HG02852 (cell line): ENCODE measurements at regions not wholly inside any gene's neighbourhood (a gene's known extent, or its start where the extent isn't known, plus 50 kb on each side); places are given as distances from the start of the nearest gene placed in this dataset.
"Not testable (repeated sequence)": the region's sequence is repeated elsewhere in the genome, so short reads cannot be mapped to it uniquely, and the experiment has no call there.

Experiments used
- ATAC-seq: cut with Tn5 transposase; IDR thresholded peaks from one replicate; pipeline ENCODE4 v1.9.1; 2021; ENCODE audit warnings: mild to moderate bottlenecking, moderate library complexity; ENCODE audit not compliant: unreplicated experiment

DNA sequence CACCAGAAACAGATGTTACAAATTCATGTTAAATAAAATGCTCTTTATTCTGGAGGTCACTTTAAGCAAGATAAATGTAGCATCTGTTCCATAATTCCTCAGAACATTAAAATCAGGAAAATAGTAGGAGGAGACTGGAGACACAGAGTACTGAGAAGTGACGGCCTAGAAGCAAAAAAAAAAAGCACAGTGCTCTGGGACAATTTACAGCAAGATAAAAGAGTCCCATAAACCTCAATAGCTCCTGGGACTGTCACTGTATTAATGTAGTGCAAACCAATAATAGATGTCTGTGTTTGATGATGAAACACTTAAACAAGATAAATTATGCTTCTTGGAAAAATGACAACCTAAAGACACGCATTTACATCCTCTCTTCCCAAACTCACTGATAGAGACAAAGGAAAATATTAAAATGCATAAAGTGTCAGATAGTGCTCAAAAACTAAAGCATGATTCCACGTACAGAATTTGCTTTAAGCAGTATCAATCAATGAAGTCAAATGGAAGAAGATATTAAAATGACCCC lies 338.8 kb upstream of the REG3G start:
- ATAC-seq = no peak

DNA sequence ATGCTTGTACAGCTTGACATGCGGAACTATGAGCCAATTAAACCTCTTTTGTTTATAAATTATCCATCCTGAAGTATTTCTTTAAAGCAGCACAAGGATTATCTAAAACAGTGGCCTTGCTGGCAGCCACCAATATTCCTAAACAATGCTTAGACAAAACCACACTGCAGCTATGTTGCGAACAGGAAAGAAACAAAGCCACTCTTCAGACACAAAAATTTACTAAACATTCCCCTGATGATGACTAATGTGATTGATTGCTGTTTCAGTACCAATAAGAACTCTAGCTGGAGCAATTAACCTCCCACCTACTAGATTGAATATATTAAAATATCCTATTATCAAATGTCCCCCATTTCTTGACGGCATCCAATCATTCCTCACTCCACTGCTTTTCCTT lies 325.8 kb upstream of the REG3G start:
- ATAC-seq = no peak

DNA sequence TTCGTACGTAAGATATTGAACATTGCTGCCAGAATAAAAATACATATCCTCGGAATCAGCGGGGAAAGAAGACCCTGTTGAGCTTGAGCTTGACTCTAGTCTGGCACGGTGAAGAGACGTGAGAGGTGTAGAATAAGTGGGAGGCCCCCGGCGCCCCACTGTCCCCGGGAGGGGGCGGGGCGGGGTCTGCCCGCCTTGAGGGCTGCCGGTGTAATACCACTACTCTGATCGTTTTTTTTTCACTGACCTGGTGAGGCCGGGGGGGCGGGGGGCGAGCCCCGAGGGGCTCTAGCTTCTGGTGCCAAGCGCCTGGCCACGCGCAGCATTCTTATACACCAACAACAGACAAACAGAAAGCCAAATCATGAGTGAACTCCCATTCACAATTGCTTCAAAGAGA lies 324.0 kb upstream of the REG3G start:
- ATAC-seq = no peak

GRCh38 chr2:78707776-78708386 lies 317.6 kb upstream of the REG3G start:
- ATAC-seq = no peak

- no peak for ATAC-seq
Measured at GRCh38 chr2:78710632-78711375, 314.7 kb upstream of the REG3G start.

DNA sequence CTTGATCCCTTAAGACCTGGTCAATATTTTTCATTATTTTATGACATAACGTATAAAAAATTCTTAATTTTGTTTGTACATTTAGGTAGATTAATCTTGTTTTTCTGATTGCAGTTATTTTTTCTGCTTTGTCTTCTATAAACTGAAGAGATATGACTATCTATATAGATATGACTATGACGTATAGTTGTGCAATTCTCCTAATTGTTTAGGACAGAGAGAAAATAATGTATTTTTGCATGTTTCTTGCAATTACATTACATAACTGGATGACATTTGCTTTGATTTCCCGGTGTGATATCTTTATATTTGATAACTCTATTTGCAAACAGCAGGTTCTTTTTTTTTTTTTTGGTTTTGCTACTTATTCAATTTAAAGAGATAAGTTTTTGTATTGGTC lies 310.2 kb upstream of the REG3G start:
- ATAC-seq = no peak

GRCh38 chr2:78718024-78718423 lies 307.5 kb upstream of the REG3G start:
- ATAC-seq = no peak

DNA sequence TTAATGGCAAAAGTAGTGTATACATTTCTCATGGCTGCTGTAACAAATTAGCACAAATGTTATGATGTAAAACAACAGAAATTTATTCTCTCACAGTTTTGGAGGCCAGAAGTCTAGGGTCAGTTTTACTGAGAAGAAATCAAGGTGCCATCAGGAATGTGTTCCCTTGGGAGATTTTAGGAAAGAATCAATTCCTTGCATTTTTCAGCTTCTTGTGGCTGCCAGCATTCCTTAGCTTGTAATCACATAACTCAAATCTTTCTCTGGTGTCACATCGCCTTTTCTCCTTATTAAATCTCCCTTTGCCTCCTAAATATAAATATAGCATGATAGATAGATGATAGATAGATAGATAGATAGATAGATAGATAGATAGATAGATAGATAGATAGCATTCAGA lies 307.0 kb upstream of the REG3G start:
- ATAC-seq = no peak

DNA sequence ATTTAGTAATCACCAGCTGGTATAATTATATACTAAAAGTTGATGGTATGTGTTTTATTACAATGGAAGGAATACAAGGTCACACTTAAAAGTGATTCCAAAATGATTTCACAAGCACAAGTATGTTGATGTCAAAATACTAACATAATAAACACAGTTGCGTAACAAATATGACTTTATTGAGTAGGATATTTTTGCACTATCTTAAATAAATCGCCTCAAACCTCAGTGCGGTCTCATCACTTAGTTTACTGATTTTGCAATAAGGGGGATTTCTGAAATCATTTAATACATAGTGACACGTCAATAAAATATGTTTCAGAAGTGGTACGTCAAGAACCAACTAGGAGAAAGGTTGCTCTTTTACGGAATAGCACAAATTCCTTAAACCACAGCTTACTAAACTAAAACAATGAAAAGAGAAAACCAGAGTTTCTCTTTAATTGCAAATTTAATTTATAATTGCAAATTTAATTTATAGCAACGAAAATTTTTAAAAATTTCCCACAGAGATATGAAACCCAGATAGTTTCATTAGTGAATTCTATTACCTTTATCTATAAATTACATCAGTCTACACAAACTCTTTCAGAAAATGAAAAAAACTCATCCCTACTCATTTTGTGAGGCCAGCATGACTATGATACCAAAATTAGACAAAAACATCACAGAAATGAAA lies 304.0 kb upstream of the REG3G start:
- no peak for ATAC-seq

DNA sequence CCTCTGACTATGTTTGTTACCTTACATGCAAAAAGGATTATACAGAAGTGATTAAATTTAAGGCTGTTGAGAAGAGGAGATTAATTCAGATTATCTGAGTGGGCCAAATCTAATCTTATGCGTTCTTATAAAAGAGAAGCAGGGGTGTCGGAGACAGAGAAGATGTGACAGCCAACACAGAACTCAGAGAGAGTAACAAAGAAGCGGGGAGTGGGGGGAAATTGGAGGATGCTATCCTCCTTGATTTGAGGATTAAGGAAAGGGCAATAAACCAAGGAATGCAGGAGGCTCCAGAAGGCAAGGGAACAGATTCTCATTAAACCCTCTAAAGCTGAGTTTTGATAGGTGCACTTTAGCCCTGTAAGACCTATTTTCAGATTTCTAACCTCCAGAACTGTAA lies 291.3 kb upstream of the REG3G start:
- no peak for ATAC-seq

GRCh38 chr2:78739282-78739681 lies 286.2 kb upstream of the REG3G start:
- ATAC-seq = no peak

DNA sequence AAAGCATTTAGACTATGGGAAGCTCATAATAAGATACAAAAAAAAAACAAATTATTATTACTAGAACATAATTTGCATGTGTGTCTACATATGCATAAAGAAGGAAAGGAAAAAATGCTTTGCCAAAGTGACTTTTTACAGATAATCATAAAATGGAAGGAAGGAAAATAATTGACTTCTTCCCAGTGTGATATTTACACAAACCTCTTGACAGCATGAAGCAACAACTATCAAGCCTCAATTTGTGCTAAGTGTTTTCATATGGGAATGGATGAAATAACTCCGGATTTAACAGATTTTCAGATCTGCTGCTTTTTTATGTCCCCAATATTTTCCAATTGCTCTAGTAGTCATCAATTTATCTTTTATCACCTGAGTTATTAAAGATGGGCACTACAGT lies 275.9 kb upstream of the REG3G start:
- ATAC-seq = no peak

DNA sequence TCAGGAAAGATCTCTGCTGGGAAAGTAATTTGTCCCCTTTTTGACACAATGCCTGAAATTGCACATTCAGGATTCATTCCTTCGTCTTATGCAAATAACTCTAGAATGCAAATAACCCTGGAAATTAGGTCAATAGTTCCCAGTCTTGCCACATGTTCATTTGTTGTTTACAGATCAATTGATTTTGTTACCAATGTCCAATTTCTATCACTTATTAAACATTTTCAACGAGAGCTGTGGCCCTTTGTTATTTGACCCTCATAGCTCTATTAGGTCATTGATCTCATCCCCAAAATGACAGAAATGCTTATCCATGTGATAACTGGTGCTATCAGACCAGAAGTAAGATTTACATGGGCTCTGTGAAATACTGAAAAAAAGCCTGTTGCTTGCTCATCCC lies 275.3 kb upstream of the REG3G start:
- no peak for ATAC-seq

DNA sequence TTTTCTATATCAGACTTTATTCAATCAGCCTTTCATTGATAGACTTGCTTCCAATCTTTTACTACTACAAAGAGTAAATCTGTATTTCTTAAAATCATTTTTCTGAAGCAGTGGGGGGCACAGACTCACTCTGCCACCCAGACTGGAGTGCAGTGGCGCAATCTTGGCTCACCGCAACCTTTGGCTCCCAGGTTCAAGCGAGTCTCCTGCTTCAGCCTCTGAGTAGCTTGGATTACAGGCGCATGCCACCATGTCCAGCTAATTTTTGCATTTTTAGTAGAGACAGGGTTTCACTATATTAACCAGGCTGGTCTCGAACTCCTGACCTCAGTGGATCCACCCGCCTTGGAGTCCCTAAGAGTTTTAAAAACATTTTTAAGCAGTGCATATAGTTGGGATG lies 270.6 kb upstream of the REG3G start:
- ATAC-seq = no peak

DNA sequence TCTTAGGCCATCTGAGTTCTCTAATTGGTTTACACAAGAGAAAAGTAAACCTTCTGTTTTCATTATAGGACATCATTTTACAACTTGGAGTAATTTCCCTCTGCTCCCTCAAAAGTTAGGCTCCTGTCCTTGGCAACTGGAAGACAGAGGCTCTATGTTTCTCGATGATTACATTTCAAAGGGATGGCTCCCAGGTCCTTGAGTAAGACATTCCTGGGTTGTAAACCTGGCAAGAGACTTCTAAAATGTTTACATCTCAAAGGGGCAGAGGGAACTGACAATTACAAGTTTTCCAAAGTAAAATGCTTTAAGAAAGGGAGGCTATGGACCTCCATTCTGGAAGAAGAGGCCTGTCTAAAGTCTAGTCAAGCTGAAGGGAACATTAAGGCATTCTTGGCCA lies 268.3 kb upstream of the REG3G start:
- no peak for ATAC-seq

DNA sequence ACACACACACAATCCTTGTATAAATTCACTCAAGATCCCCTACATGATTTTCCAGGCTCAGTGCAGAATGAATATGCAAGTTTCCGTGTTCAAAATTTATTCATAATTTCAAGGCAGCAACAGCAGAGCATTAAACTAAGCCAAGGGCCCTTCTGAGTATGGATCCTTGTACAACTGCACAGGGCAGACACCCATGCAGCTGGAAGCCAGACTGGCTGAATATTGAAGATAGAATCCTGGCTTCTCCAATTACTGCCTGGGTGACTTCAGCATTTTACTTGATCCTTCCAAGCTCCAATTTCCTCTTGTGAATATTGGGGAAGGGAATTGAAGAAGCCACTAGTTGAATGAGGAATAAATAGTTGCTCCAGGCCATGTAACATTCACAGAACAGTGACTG lies 267.9 kb upstream of the REG3G start:
- ATAC-seq = no peak

DNA sequence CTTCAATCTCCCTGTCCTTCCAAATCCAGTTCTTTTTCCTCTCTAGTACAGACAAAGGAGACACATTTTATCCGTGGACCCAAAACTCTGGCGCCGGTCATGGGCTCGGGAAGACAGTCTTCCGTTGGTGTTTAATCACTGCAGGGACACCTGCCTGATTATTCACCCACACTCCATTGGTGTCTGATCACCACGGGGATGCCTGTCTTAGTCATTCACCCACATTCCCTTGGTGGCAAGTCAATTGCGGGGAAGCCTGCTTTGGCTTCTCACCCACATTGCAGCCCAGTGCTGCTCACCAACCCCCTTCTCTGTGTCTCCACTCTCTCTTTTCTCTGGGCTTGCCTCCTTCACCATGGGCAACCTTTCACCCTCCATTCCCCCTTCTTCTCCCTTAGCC lies 266.7 kb upstream of the REG3G start:
- ATAC-seq = not testable (repeated sequence)

- ATAC-seq = no peak
Measured at GRCh38 chr2:78766459-78766858, 259.0 kb upstream of the REG3G start.

GRCh38 chr2:78768016-78768415 lies 257.5 kb upstream of the REG3G start:
- no peak for ATAC-seq

- no peak for ATAC-seq
Measured at GRCh38 chr2:78775291-78775690, 250.2 kb upstream of the REG3G start.

DNA sequence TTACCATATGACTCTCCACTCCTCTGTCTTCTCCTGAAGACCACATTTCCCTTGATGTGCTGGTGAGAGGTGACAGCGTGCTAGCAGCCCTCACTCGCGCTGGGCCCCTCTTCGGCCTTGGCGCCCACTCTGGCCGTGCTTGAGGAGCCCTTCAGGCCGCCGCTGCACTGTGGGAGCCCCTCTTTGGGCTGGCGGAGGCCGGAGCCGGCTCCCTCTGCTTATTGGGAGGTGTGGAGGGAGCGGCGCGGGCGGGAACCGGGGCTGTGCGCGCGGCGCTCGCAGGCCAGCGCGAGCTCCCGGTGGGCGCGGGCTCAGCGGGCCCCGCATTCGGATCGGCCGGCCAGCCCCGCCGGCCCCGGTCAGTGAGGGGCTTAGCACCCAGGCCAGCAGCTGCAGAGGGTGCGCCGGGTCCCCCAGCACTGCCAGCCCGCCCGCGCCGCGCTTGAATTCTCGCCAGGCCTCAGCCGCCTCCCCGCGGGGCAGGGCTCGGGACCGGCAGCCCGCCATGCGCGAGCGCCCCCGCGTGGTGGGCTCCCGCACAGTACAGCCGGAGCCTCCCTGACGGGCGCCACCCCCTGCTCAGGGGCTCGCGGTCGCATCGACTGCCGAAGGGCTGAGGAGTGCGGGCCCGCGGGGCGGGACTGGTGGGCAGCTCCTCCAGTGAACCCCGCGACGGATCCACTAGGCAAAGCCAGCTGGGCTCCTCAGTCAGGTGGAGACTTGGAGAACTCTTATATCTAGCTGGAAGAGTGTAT lies 246.6 kb upstream of the REG3G start:
- no peak for ATAC-seq
